Kidney glomerular epithelial cell (primary cell): ENCODE measurements at regions not wholly inside any gene's neighbourhood (a gene's known extent, or its start where the extent isn't known, plus 50 kb on each side); places are given as distances from the start of the nearest gene placed in this dataset.
"Not testable (repeated sequence)": the region's sequence is repeated elsewhere in the genome, so short reads cannot be mapped to it uniquely, and the experiment has no call there.

Experiments used
- DNase-seq: peaks from one replicate; lab custom pipeline; 2025; lab: John Stamatoyannopoulos, UW

- DNase-seq = no peak
Observed at GRCh38 chr11:97015327-97015726, 625.5 kb downstream of the JRKL start.

GRCh38 chr11:97019305-97019704, 629.5 kb downstream of the JRKL start:
- DNase-seq = no peak

- DNase-seq = no peak
Observed at GRCh38 chr11:97019754-97020153, 629.9 kb downstream of the JRKL start.

- no peak for DNase-seq
Observed at GRCh38 chr11:97022955-97023354, 633.1 kb downstream of the JRKL start.

- no peak for DNase-seq
Observed at GRCh38 chr11:97028836-97029406, 639.1 kb downstream of the JRKL start.

GRCh38 chr11:97033178-97033577, 643.4 kb downstream of the JRKL start:
- no peak for DNase-seq

- DNase-seq = no peak
Observed at GRCh38 chr11:97048481-97048880, 658.7 kb downstream of the JRKL start.

GRCh38 chr11:97060184-97060583, 670.4 kb downstream of the JRKL start:
- DNase-seq = no peak

- DNase-seq = no peak
Observed at GRCh38 chr11:97069160-97069559, 679.3 kb downstream of the JRKL start.

GRCh38 chr11:97072420-97072819, 682.6 kb downstream of the JRKL start:
- DNase-seq = no peak

GRCh38 chr11:97076666-97077065, 686.9 kb downstream of the JRKL start:
- not testable (repeated sequence) for DNase-seq

- DNase-seq = no peak
Observed at GRCh38 chr11:97078443-97078842, 688.6 kb downstream of the JRKL start.

GRCh38 chr11:97079244-97079643, 689.4 kb downstream of the JRKL start:
- DNase-seq = no peak

- no peak for DNase-seq
Observed at GRCh38 chr11:97087419-97087818, 697.6 kb downstream of the JRKL start.

GRCh38 chr11:97092823-97093222, 703.0 kb downstream of the JRKL start:
- peak; percentile 6 for DNase-seq

- DNase-seq = not testable (repeated sequence)
Observed at GRCh38 chr11:97102180-97102579, 712.4 kb downstream of the JRKL start.

- DNase-seq = no peak
Observed at GRCh38 chr11:97107604-97108003, 717.8 kb downstream of the JRKL start.

GRCh38 chr11:97109078-97109477, 719.3 kb downstream of the JRKL start:
- no peak for DNase-seq

GRCh38 chr11:97110376-97110775, 720.6 kb downstream of the JRKL start:
- no peak for DNase-seq

- DNase-seq = no peak
Observed at GRCh38 chr11:97111559-97111958, 721.7 kb downstream of the JRKL start.

- DNase-seq = no peak
Observed at GRCh38 chr11:97118614-97119200, 728.9 kb downstream of the JRKL start.

- no peak for DNase-seq
Observed at GRCh38 chr11:97123237-97123636, 733.4 kb downstream of the JRKL start.

GRCh38 chr11:97136067-97136466, 746.3 kb downstream of the JRKL start:
- no peak for DNase-seq

- DNase-seq = peak; percentile 20
Observed at GRCh38 chr11:97140885-97141494, 751.2 kb downstream of the JRKL start.
